SK-N-SH treated with all-trans-retinoic acid at 6 μM for 48 hours (cell line): ENCODE measurements at regions not wholly inside any gene's neighbourhood (a gene's known extent, or its start where the extent isn't known, plus 50 kb on each side); places are given as distances from the start of the nearest gene placed in this dataset.

ENCODE experiments used
- ATAC-seq: fragments of 200-7000 bp; cut with Tn5 transposase; 3 replicates; pipeline ENCODE4 v1.9.1; 2020; ENCODE audit warnings: mild to moderate bottlenecking, moderate library complexity
- BACH2 ChIP-seq: fragments of 250-450 bp; sonication (Bioruptor Pico); IDR thresholded peaks from 2 replicates; pipeline ENCODE4 v1.9.0; 2021; ENCODE audit warnings: mild to moderate bottlenecking, borderline replicate concordance
- CREB5 ChIP-seq: fragments of 250-450 bp; sonication (Bioruptor Pico); IDR thresholded peaks from 2 replicates; pipeline ENCODE4 v1.5.1; 2020; ENCODE audit warnings: low read depth, mild to moderate bottlenecking, moderate library complexity
- CSDC2 ChIP-seq: fragments of 250-450 bp; sonication (Bioruptor Pico); IDR thresholded peaks from 2 replicates; pipeline ENCODE4 v1.5.0; 2020; ENCODE audit warnings: mild to moderate bottlenecking, moderate library complexity
- CSRNP3 ChIP-seq: fragments of 250-450 bp; sonication (Bioruptor Pico); IDR thresholded peaks from 2 replicates; pipeline ENCODE4 v1.5.1; 2021; ENCODE audit warnings: mild to moderate bottlenecking, moderate library complexity
- ESRRG ChIP-seq: fragments of 250-450 bp; sonication (Bioruptor Pico); IDR thresholded peaks from 2 replicates; pipeline ENCODE4 v1.6.1; 2021; ENCODE audit warnings: mild to moderate bottlenecking
- GLIS3 ChIP-seq: fragments of 250-450 bp; sonication (Bioruptor Pico); IDR thresholded peaks from 2 replicates; pipeline ENCODE4 v1.5.0; 2020; ENCODE audit warnings: mild to moderate bottlenecking, moderate library complexity
- OSR1 ChIP-seq: fragments of 250-450 bp; sonication (Bioruptor Pico); IDR thresholded peaks from 2 replicates; pipeline ENCODE4 v1.8.0; 2022; ENCODE audit warnings: moderate library complexity, mild to moderate bottlenecking, inconsistent platforms
- PATZ1 ChIP-seq: fragments of 250-450 bp; sonication (Bioruptor Pico); IDR thresholded peaks from 2 replicates; pipeline ENCODE4 v1.8.0; 2020; ENCODE audit warnings: mild to moderate bottlenecking, moderate library complexity, borderline replicate concordance
- POU6F1 ChIP-seq: fragments of 250-450 bp; sonication (Bioruptor Pico); IDR thresholded peaks from 2 replicates; pipeline ENCODE4 v1.8.0; 2021; ENCODE audit warnings: low read depth, mild to moderate bottlenecking, moderate library complexity, borderline replicate concordance
- PPARA ChIP-seq: fragments of 250-450 bp; sonication (Bioruptor Pico); IDR thresholded peaks from 2 replicates; pipeline ENCODE4 v1.5.0; 2020; ENCODE audit warnings: mild to moderate bottlenecking, borderline replicate concordance
- SNAI2 ChIP-seq: fragments of 250-450 bp; sonication (Bioruptor Pico); IDR thresholded peaks from 2 replicates; pipeline ENCODE4 v1.5.0; 2020; ENCODE audit warnings: mild to moderate bottlenecking, moderate library complexity
- TCF4 ChIP-seq: fragments of 250-450 bp; sonication (Bioruptor Pico); IDR thresholded peaks from 2 replicates; pipeline ENCODE4 v1.8.0; 2021; ENCODE audit warnings: mild to moderate bottlenecking, moderate library complexity, borderline replicate concordance
- TOX ChIP-seq: fragments of 250-450 bp; sonication (Bioruptor Pico); IDR thresholded peaks from 2 replicates; pipeline ENCODE4 v1.8.0; 2021; ENCODE audit warnings: mild to moderate bottlenecking, moderate library complexity, borderline replicate concordance
- TSHZ2 ChIP-seq: fragments of 250-450 bp; sonication (Bioruptor Pico); IDR thresholded peaks from 2 replicates; pipeline ENCODE4 v1.5.0; 2020; ENCODE audit warnings: mild to moderate bottlenecking, moderate library complexity
- ZC3H10 ChIP-seq: fragments of 250-450 bp; sonication (Bioruptor Pico); IDR thresholded peaks from 2 replicates; pipeline ENCODE4 v1.5.1; 2021; ENCODE audit warnings: mild to moderate bottlenecking, moderate library complexity
- ZNF70 ChIP-seq: fragments of 450-650 bp; formaldehyde crosslinking; IDR thresholded peaks from 2 replicates; pipeline ENCODE4 v1.5.0; 2020; ENCODE audit warnings: mild to moderate bottlenecking, moderate library complexity

- TF ChIP-seq PATZ1 (CRISPR knock-in tag) (no peak), TSHZ2 (CRISPR knock-in tag) (no peak)
Measured at GRCh38 chr7:86013662-86014061, 630.0 kb upstream of the GRM3 start (continued).

GRCh38 chr7:86012971-86013370, 630.7 kb upstream of the GRM3 start:
- TF ChIP-seq GLIS3 (CRISPR knock-in tag) (no peak), OSR1 (no peak), TCF4 (no peak), CSRNP3 (CRISPR knock-in tag) (no peak), TSHZ2 (CRISPR knock-in tag) (no peak)
- TF ChIP-seq, all 23 proteins: peak for 0
- no peak for ATAC-seq

- ATAC-seq, result no peak
- TF ChIP-seq PATZ1 (CRISPR knock-in tag), result no peak
- TF ChIP-seq POU6F1 (CRISPR knock-in tag), result no peak
- TF ChIP-seq CSDC2 (CRISPR knock-in tag), result no peak
- no peak for TF ChIP-seq ZC3H10
- no peak for TF ChIP-seq PPARA (CRISPR knock-in tag)
- TF ChIP-seq TCF4, result no peak
- no peak for TF ChIP-seq CSRNP3 (CRISPR knock-in tag)
- no peak for TF ChIP-seq ZNF70
- no peak for TF ChIP-seq CREB5 (CRISPR knock-in tag)
- no peak for TF ChIP-seq BACH2
- TF ChIP-seq ESRRG (CRISPR knock-in tag), result no peak
- no peak for TF ChIP-seq OSR1
- no peak for TF ChIP-seq SNAI2
- TF ChIP-seq TOX (CRISPR knock-in tag), result no peak
Measured at GRCh38 chr7:86008898-86009297, 634.8 kb upstream of the GRM3 start.
